ENCODE measurements at regions not wholly inside any gene's neighbourhood (a gene's known extent, or its start where the extent isn't known, plus 50 kb on each side); places are given as distances from the start of the nearest gene placed in this dataset.

DNA sequence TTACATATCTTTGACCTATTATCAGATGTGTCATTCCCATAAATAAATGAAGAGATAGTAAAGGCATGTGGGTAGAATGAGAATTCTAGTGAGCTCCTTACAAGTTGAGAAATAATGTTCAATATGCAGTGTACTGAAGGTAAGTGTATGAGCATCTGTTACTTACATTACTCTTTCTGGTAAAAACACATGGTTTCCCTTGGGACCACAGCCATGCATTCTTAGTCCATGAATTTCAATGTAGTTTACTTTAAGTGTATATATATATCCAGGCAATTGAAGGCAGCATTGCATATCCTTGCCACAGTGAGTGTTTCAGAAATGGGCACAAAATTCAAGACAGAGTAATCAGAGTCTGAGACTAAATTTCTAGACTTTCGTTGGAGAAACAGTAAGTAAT lies 277.2 kb downstream of the CXXC4 start:
- no peaks in the 10 kb centered on the region for H3K27me3 ChIP-seq (replicated peaks; ENCODE audit: control insufficient read depth, insufficient read depth, low read length)
- H3K9ac ChIP-seq (ENCODE audit: low read length): no peak overlapping the region
- H3K4me1 ChIP-seq (ENCODE audit: control insufficient read depth, insufficient read depth, low read length): no peaks in the 10 kb centered on the region
- H3K4me3 ChIP-seq (ENCODE audit: low read length): no peak overlapping the region
- H3K9me3 ChIP-seq (ENCODE audit: control insufficient read depth, low read length): no peaks in the 10 kb centered on the region
- DNase-seq (ENCODE audit: low read depth): no peak
- no peaks in the 10 kb centered on the region for H3K36me3 ChIP-seq (ENCODE audit: control insufficient read depth, insufficient read depth, low read length, severe bottlenecking)

- DNase-seq (ENCODE audit: low read depth): no peak
- no peak overlapping the region for H3K4me3 ChIP-seq (ENCODE audit: low read length)
- H3K36me3 ChIP-seq (ENCODE audit: control insufficient read depth, insufficient read depth, low read length, severe bottlenecking): no peaks in the 10 kb centered on the region
- H3K9ac ChIP-seq (ENCODE audit: low read length): no peak overlapping the region
- no peaks in the 10 kb centered on the region for H3K4me1 ChIP-seq (ENCODE audit: control insufficient read depth, insufficient read depth, low read length)
- peaks cover 4% of the 10 kb centered on the region for H3K9me3 ChIP-seq (ENCODE audit: control insufficient read depth, low read length)
- no peaks in the 10 kb centered on the region for H3K27me3 ChIP-seq (replicated peaks; ENCODE audit: control insufficient read depth, insufficient read depth, low read length)
Observed at GRCh38 chr4:104211657-104212056, 283.0 kb downstream of the CXXC4 start.

- Histone ChIP-seq H3K4me3 (ENCODE audit: low read length) (no peak overlapping the region), H3K9me3 (ENCODE audit: control insufficient read depth, low read length) (peaks cover 5% of the 10 kb centered on the region), H3K9ac (ENCODE audit: low read length) (no peak overlapping the region), H3K4me1 (ENCODE audit: control insufficient read depth, insufficient read depth, low read length) (no peaks in the 10 kb centered on the region), H3K36me3 (ENCODE audit: control insufficient read depth, insufficient read depth, low read length, severe bottlenecking) (no peaks in the 10 kb centered on the region), H3K27me3 (replicated peaks; ENCODE audit: control insufficient read depth, insufficient read depth, low read length) (no peaks in the 10 kb centered on the region)
- no peak for DNase-seq (ENCODE audit: low read depth)
Observed at GRCh38 chr4:104210420-104210819, 284.3 kb downstream of the CXXC4 start.

DNA sequence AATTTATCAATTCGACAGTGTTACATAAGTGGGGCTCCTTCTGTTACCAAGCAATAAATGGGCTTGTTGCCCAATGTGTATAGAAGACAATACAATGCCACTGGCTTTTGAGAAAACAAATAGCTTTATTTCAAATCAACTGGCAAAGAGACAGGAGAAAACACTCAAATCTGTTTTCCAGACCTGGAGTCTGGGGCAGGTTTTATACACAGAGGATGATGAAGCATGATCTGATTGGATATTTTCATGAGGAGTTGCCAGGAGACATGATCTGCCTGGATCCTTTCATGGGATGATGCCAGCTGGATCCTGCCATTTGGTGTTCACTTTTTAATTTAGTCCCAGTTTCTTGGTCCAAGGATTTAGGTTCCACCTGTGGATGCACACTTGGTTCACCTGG lies 287.9 kb downstream of the CXXC4 start:
- Histone ChIP-seq H3K27me3 (replicated peaks; ENCODE audit: control insufficient read depth, insufficient read depth, low read length) (no peaks in the 10 kb centered on the region), H3K36me3 (ENCODE audit: control insufficient read depth, insufficient read depth, low read length, severe bottlenecking) (no peaks in the 10 kb centered on the region), H3K9me3 (ENCODE audit: control insufficient read depth, low read length) (peaks cover 12% of the 10 kb centered on the region), H3K9ac (ENCODE audit: low read length) (no peak overlapping the region), H3K4me3 (ENCODE audit: low read length) (no peak overlapping the region), H3K4me1 (ENCODE audit: control insufficient read depth, insufficient read depth, low read length) (no peaks in the 10 kb centered on the region)
- no peak for DNase-seq (ENCODE audit: low read depth)

- no peak overlapping the region for H3K4me3 ChIP-seq (ENCODE audit: low read length)
- no peaks in the 10 kb centered on the region for H3K36me3 ChIP-seq (ENCODE audit: control insufficient read depth, insufficient read depth, low read length, severe bottlenecking)
- no peaks in the 10 kb centered on the region for H3K27me3 ChIP-seq (replicated peaks; ENCODE audit: control insufficient read depth, insufficient read depth, low read length)
- no peak for DNase-seq (ENCODE audit: low read depth)
- no peak overlapping the region for H3K9ac ChIP-seq (ENCODE audit: low read length)
- no peaks in the 10 kb centered on the region for H3K4me1 ChIP-seq (ENCODE audit: control insufficient read depth, insufficient read depth, low read length)
- H3K9me3 ChIP-seq (ENCODE audit: control insufficient read depth, low read length): peaks cover 8% of the 10 kb centered on the region
Observed at GRCh38 chr4:104205116-104205515, 289.6 kb downstream of the CXXC4 start.

GRCh38 chr4:104188301-104188700 lies 306.4 kb downstream of the CXXC4 start:
- Histone ChIP-seq H3K9ac (ENCODE audit: low read length) (no peak overlapping the region), H3K36me3 (ENCODE audit: control insufficient read depth, insufficient read depth, low read length, severe bottlenecking) (no peaks in the 10 kb centered on the region), H3K9me3 (ENCODE audit: control insufficient read depth, low read length) (no peaks in the 10 kb centered on the region), H3K27me3 (replicated peaks; ENCODE audit: control insufficient read depth, insufficient read depth, low read length) (no peaks in the 10 kb centered on the region), H3K4me1 (ENCODE audit: control insufficient read depth, insufficient read depth, low read length) (no peaks in the 10 kb centered on the region), H3K4me3 (ENCODE audit: low read length) (no peak overlapping the region)
- no peak for DNase-seq (ENCODE audit: low read depth)

DNA sequence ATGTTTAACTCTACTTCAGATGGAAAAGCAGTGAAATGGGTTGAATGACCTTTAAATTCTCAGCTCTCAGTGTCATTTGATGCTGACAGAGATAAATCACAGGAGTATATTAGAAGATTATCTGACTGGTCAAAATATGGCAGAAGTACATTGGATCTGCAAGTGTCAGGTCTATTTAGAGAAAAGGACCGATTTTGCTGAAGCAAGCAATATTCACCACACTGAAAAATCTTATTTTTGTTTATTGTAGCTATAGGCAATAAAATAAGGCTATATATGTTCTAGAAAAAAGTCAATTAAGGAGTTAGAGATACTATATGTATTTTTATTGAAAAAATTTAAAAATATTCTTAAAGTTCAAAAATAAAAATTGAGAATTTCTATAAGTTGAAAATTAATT lies 325.3 kb downstream of the CXXC4 start:
- no peaks in the 10 kb centered on the region for H3K36me3 ChIP-seq (ENCODE audit: control insufficient read depth, insufficient read depth, low read length, severe bottlenecking)
- H3K4me1 ChIP-seq (ENCODE audit: control insufficient read depth, insufficient read depth, low read length): no peaks in the 10 kb centered on the region
- no peaks in the 10 kb centered on the region for H3K9me3 ChIP-seq (ENCODE audit: control insufficient read depth, low read length)
- H3K27me3 ChIP-seq (replicated peaks; ENCODE audit: control insufficient read depth, insufficient read depth, low read length): no peaks in the 10 kb centered on the region
- H3K4me3 ChIP-seq (ENCODE audit: low read length): no peak overlapping the region
- no peak overlapping the region for H3K9ac ChIP-seq (ENCODE audit: low read length)
- no peak for DNase-seq (ENCODE audit: low read depth)

GRCh38 chr4:104166749-104167148 lies 327.9 kb downstream of the CXXC4 start:
- Histone ChIP-seq H3K36me3 (ENCODE audit: control insufficient read depth, insufficient read depth, low read length, severe bottlenecking) (no peaks in the 10 kb centered on the region), H3K9ac (ENCODE audit: low read length) (no peak overlapping the region), H3K4me1 (ENCODE audit: control insufficient read depth, insufficient read depth, low read length) (no peaks in the 10 kb centered on the region), H3K27me3 (replicated peaks; ENCODE audit: control insufficient read depth, insufficient read depth, low read length) (no peaks in the 10 kb centered on the region), H3K4me3 (ENCODE audit: low read length) (no peak overlapping the region), H3K9me3 (ENCODE audit: control insufficient read depth, low read length) (no peaks in the 10 kb centered on the region)
- DNase-seq (ENCODE audit: low read depth): no peak

GRCh38 chr4:104163820-104164219 lies 330.9 kb downstream of the CXXC4 start:
- Histone ChIP-seq H3K4me3 (ENCODE audit: low read length) (no peak overlapping the region), H3K36me3 (ENCODE audit: control insufficient read depth, insufficient read depth, low read length, severe bottlenecking) (no peaks in the 10 kb centered on the region), H3K4me1 (ENCODE audit: control insufficient read depth, insufficient read depth, low read length) (no peaks in the 10 kb centered on the region), H3K9ac (ENCODE audit: low read length) (no peak overlapping the region), H3K9me3 (ENCODE audit: control insufficient read depth, low read length) (no peaks in the 10 kb centered on the region), H3K27me3 (replicated peaks; ENCODE audit: control insufficient read depth, insufficient read depth, low read length) (no peaks in the 10 kb centered on the region)
- no peak for DNase-seq (ENCODE audit: low read depth)

GRCh38 chr4:104146048-104146447 lies 348.6 kb downstream of the CXXC4 start:
- no peak for DNase-seq (ENCODE audit: low read depth)
- Histone ChIP-seq H3K4me3 (ENCODE audit: low read length) (no peak overlapping the region), H3K9ac (ENCODE audit: low read length) (no peak overlapping the region), H3K4me1 (ENCODE audit: control insufficient read depth, insufficient read depth, low read length) (no peaks in the 10 kb centered on the region), H3K9me3 (ENCODE audit: control insufficient read depth, low read length) (no peaks in the 10 kb centered on the region), H3K27me3 (replicated peaks; ENCODE audit: control insufficient read depth, insufficient read depth, low read length) (no peaks in the 10 kb centered on the region), H3K36me3 (ENCODE audit: control insufficient read depth, insufficient read depth, low read length, severe bottlenecking) (no peaks in the 10 kb centered on the region)

- no peak overlapping the region for H3K9ac ChIP-seq (ENCODE audit: low read length)
- no peaks in the 10 kb centered on the region for H3K36me3 ChIP-seq (ENCODE audit: control insufficient read depth, insufficient read depth, low read length, severe bottlenecking)
- H3K27me3 ChIP-seq (replicated peaks; ENCODE audit: control insufficient read depth, insufficient read depth, low read length): no peaks in the 10 kb centered on the region
- no peak for DNase-seq (ENCODE audit: low read depth)
- H3K4me1 ChIP-seq (ENCODE audit: control insufficient read depth, insufficient read depth, low read length): no peaks in the 10 kb centered on the region
- no peaks in the 10 kb centered on the region for H3K9me3 ChIP-seq (ENCODE audit: control insufficient read depth, low read length)
- no peak overlapping the region for H3K4me3 ChIP-seq (ENCODE audit: low read length)
Observed at GRCh38 chr4:104138116-104138515, 356.6 kb downstream of the CXXC4 start.

GRCh38 chr4:104129243-104129642 lies 365.5 kb downstream of the CXXC4 start:
- DNase-seq (ENCODE audit: low read depth): no peak
- H3K9me3 ChIP-seq (ENCODE audit: control insufficient read depth, low read length): no peaks in the 10 kb centered on the region
- no peak overlapping the region for H3K4me3 ChIP-seq (ENCODE audit: low read length)

More at GRCh38 chr4:104129243-104129642, 365.5 kb downstream of the CXXC4 start:
- Histone ChIP-seq H3K36me3 (ENCODE audit: control insufficient read depth, insufficient read depth, low read length, severe bottlenecking) (no peaks in the 10 kb centered on the region), H3K9ac (ENCODE audit: low read length) (no peak overlapping the region), H3K4me1 (ENCODE audit: control insufficient read depth, insufficient read depth, low read length) (no peaks in the 10 kb centered on the region), H3K27me3 (replicated peaks; ENCODE audit: control insufficient read depth, insufficient read depth, low read length) (no peaks in the 10 kb centered on the region)
